NCI-H146 treated with DMSO at 0.1 percent for 48 hours (cell line): ENCODE measurements at regions not wholly inside any gene's neighbourhood (a gene's known extent, or its start where the extent isn't known, plus 50 kb on each side); places are given as distances from the start of the nearest gene placed in this dataset.

ENCODE experiments used
- DNase-seq: peaks from one replicate; lab custom pipeline; 2025; ENCODE audit not compliant: unreplicated experiment; lab: John Stamatoyannopoulos, UW

GRCh38 chr6:156650896-156651390, 126.2 kb upstream of the ARID1B start:
- DNase-seq: no peak

- DNase-seq: no peak
Observed at GRCh38 chr6:156648616-156649015, 128.6 kb upstream of the ARID1B start.

GRCh38 chr6:156647991-156648390, 129.2 kb upstream of the ARID1B start:
- DNase-seq: no peak

- DNase-seq: no peak
Observed at GRCh38 chr6:156647140-156647784, 129.9 kb upstream of the ARID1B start.

GRCh38 chr6:156646496-156646895, 130.7 kb upstream of the ARID1B start:
- DNase-seq: no peak

- no peak for DNase-seq
Observed at GRCh38 chr6:156645097-156645496, 132.1 kb upstream of the ARID1B start.

GRCh38 chr6:156639009-156639721, 138.0 kb upstream of the ARID1B start:
- no peak for DNase-seq

- DNase-seq: no peak
Observed at GRCh38 chr6:156638581-156638980, 138.6 kb upstream of the ARID1B start.

- DNase-seq: no peak
Observed at GRCh38 chr6:156634951-156635371, 142.2 kb upstream of the ARID1B start.

- DNase-seq: no peak
Observed at GRCh38 chr6:156634048-156634447, 143.1 kb upstream of the ARID1B start.

GRCh38 chr6:156633291-156633690, 143.9 kb upstream of the ARID1B start:
- DNase-seq: no peak

GRCh38 chr6:156630613-156631302, 146.4 kb upstream of the ARID1B start:
- DNase-seq: no peak

GRCh38 chr6:156628805-156629204, 148.4 kb upstream of the ARID1B start:
- DNase-seq: no peak

- no peak for DNase-seq
Observed at GRCh38 chr6:156627524-156627923, 149.7 kb upstream of the ARID1B start.

- DNase-seq: no peak
Observed at GRCh38 chr6:156622185-156622584, 155.0 kb upstream of the ARID1B start.

- no peak for DNase-seq
Observed at GRCh38 chr6:156620331-156620730, 156.8 kb upstream of the ARID1B start.

GRCh38 chr6:156618600-156619205, 158.5 kb upstream of the ARID1B start:
- DNase-seq: no peak

GRCh38 chr6:156617941-156618340, 159.2 kb upstream of the ARID1B start:
- no peak for DNase-seq

GRCh38 chr6:156617376-156617775, 159.8 kb upstream of the ARID1B start:
- DNase-seq: no peak

GRCh38 chr6:156616495-156616894, 160.7 kb upstream of the ARID1B start:
- DNase-seq: no peak

GRCh38 chr6:156613996-156614395, 163.2 kb upstream of the ARID1B start:
- DNase-seq: no peak

- DNase-seq: no peak
Observed at GRCh38 chr6:156612361-156612760, 164.8 kb upstream of the ARID1B start.
